WTC11 (cell line): ENCODE measurements at regions not wholly inside any gene's neighbourhood (a gene's known extent, or its start where the extent isn't known, plus 50 kb on each side); places are given as distances from the start of the nearest gene placed in this dataset.

Source experiments
- ATAC-seq: fragments of 200-7000 bp; cut with Tn5 transposase; 2 replicates; pipeline ENCODE4 v1.10.0; 2021; ENCODE audit warnings: mild to moderate bottlenecking, moderate library complexity
- CTCF ChIA-PET: fragments of 300-600 bp; sonication (Branson Sonifier 250); formaldehyde crosslinking; loops from one replicate; lab custom pipeline; 2021; ENCODE audit warnings: antibody characterized with exemption; lab: Charles Lee
- POLR2A ChIA-PET: fragments of 350-600 bp; sonication (Branson Sonifier 250); formaldehyde crosslinking; loops from one replicate; lab custom pipeline; 2021; ENCODE audit warnings: antibody characterized with exemption; lab: Charles Lee
- DNase-seq: peaks from one replicate; pipeline ENCODE4 v3.0.0; 2021; ENCODE audit warnings: low spot score
- H3K27ac Mint-ChIP-seq: 2 replicates; pipeline ENCODE4 v1.8.0; 2021; ENCODE audit warnings: mixed read lengths
- H3K27me3 Mint-ChIP-seq: 2 replicates; pipeline ENCODE4 v1.8.0; 2021; ENCODE audit warnings: low read depth, mild to moderate bottlenecking, moderate library complexity, mixed read lengths
- H3K36me3 Mint-ChIP-seq: 2 replicates; pipeline ENCODE4 v1.8.0; 2021; ENCODE audit warnings: mixed read lengths
- H3K4me1 Mint-ChIP-seq: 2 replicates; pipeline ENCODE4 v1.8.0; 2022; ENCODE audit warnings: mixed read lengths
- H3K4me3 Mint-ChIP-seq: 2 replicates; pipeline ENCODE4 v1.8.0; 2021; ENCODE audit warnings: mild to moderate bottlenecking, moderate library complexity, mixed read lengths
- H3K9me3 Mint-ChIP-seq: 2 replicates; pipeline ENCODE4 v1.8.0; 2021; ENCODE audit warnings: mixed read lengths
- ATF1 ChIP-seq: sonication (generic); formaldehyde crosslinking; IDR thresholded peaks from 2 replicates; pipeline ENCODE4 v1.8.1; 2023; ENCODE audit warnings: mild to moderate bottlenecking, moderate library complexity, missing genetic modification reagents
- CBFB ChIP-seq: sonication (generic); formaldehyde crosslinking; IDR thresholded peaks from 2 replicates; pipeline ENCODE4 v1.8.1; 2022; ENCODE audit warnings: mild to moderate bottlenecking, low read depth, missing genetic modification reagents
- CREB1 ChIP-seq: sonication (generic); formaldehyde crosslinking; IDR thresholded peaks from 2 replicates; pipeline ENCODE4 v1.8.0; 2023; ENCODE audit warnings: mild to moderate bottlenecking, missing genetic modification reagents
- CREM ChIP-seq: sonication (generic); formaldehyde crosslinking; IDR thresholded peaks from 2 replicates; pipeline ENCODE4 v1.8.1; 2022; ENCODE audit warnings: mild to moderate bottlenecking, missing genetic modification reagents, moderate library complexity
- E2F1 ChIP-seq: sonication (generic); formaldehyde crosslinking; IDR thresholded peaks from 2 replicates; pipeline ENCODE4 v1.8.0; 2022; ENCODE audit warnings: mild to moderate bottlenecking, missing genetic modification reagents
- ERG ChIP-seq: fragments of 250-450 bp; sonication (Bioruptor Pico); IDR thresholded peaks from 2 replicates; pipeline ENCODE4 v1.8.0; 2021; ENCODE audit warnings: mild to moderate bottlenecking
- FOXK1 ChIP-seq: sonication (generic); formaldehyde crosslinking; IDR thresholded peaks from 2 replicates; pipeline ENCODE4 v1.8.0; 2022; ENCODE audit warnings: mild to moderate bottlenecking, moderate library complexity, missing genetic modification reagents
- HMGXB4 ChIP-seq: sonication (generic); formaldehyde crosslinking; IDR thresholded peaks from 2 replicates; pipeline ENCODE4 v1.8.1; 2023; ENCODE audit warnings: mild to moderate bottlenecking, moderate library complexity, missing genetic modification reagents
- MXD4 ChIP-seq: fragments of 250-450 bp; sonication (Bioruptor Pico); IDR thresholded peaks from 2 replicates; pipeline ENCODE4 v1.8.0; 2021; ENCODE audit warnings: mild to moderate bottlenecking, moderate library complexity, borderline replicate concordance
- SMAD4 ChIP-seq: sonication (generic); formaldehyde crosslinking; IDR thresholded peaks from 2 replicates; pipeline ENCODE4 v1.8.0; 2022; ENCODE audit warnings: mild to moderate bottlenecking, missing genetic modification reagents
- TEAD1 ChIP-seq: sonication (generic); formaldehyde crosslinking; IDR thresholded peaks from 2 replicates; pipeline ENCODE4 v1.8.0; 2022; ENCODE audit warnings: mild to moderate bottlenecking, missing genetic modification reagents
- USF1 ChIP-seq: sonication (generic); formaldehyde crosslinking; IDR thresholded peaks from 2 replicates; pipeline ENCODE4 v1.8.0; 2022; ENCODE audit warnings: mild to moderate bottlenecking, missing genetic modification reagents
- ZBTB43 ChIP-seq: sonication (generic); formaldehyde crosslinking; IDR thresholded peaks from 2 replicates; pipeline ENCODE4 v1.8.1; 2023; ENCODE audit warnings: mild to moderate bottlenecking, missing genetic modification reagents
- ZNF121 ChIP-seq: sonication (generic); formaldehyde crosslinking; IDR thresholded peaks from 2 replicates; pipeline ENCODE4 v1.8.0; 2023; ENCODE audit warnings: missing genetic modification reagents
- ZNF138 ChIP-seq: sonication (generic); formaldehyde crosslinking; conservative IDR thresholded peaks from 2 replicates; pipeline ENCODE4 v1.8.1; 2022; ENCODE audit warnings: mild to moderate bottlenecking, moderate library complexity, missing genetic modification reagents
- ZNF281 ChIP-seq: sonication (generic); formaldehyde crosslinking; IDR thresholded peaks from 2 replicates; pipeline ENCODE4 v1.8.0; 2023; ENCODE audit warnings: mild to moderate bottlenecking, missing genetic modification reagents
- ZNF512 ChIP-seq: sonication (generic); formaldehyde crosslinking; IDR thresholded peaks from 2 replicates; pipeline ENCODE4 v1.8.1; 2022; ENCODE audit warnings: missing genetic modification reagents, borderline replicate concordance

GRCh38 chr16:73531021-73531420 is 483.1 kb upstream of the ZFHX3 start (continued):
- TF ChIP-seq ZNF281 (CRISPR knock-in tag): no peak
- no peak for TF ChIP-seq CBFB (CRISPR knock-in tag)
- no peak for TF ChIP-seq ZNF121 (CRISPR knock-in tag)

GRCh38 chr16:73530529-73530928 is 482.6 kb upstream of the ZFHX3 start:
- CTCF ChIA-PET: no interaction called here
- POLR2A ChIA-PET: no interaction called here
- TF ChIP-seq ATF1 (CRISPR knock-in tag): no peak
- no peak for TF ChIP-seq FOXK1
- TF ChIP-seq CREM (CRISPR knock-in tag): no peak
- TF ChIP-seq ERG (CRISPR knock-in tag): no peak
- no peak for TF ChIP-seq E2F1 (CRISPR knock-in tag)
- TF ChIP-seq SMAD4 (CRISPR knock-in tag): no peak
- TF ChIP-seq ZNF138 (CRISPR knock-in tag): no peak
- TF ChIP-seq ZBTB43 (CRISPR knock-in tag): no peak
- peaks cover 32% of the 10 kb centered on the region for H3K9me3 Mint-ChIP-seq
- DNase-seq: no peak
- H3K4me3 Mint-ChIP-seq: no peak overlapping the region
- peaks cover 2% of the 10 kb centered on the region; the same call in 1 of the 2 replicates for H3K4me1 Mint-ChIP-seq
- H3K27ac Mint-ChIP-seq: no peak overlapping the region
- H3K27me3 Mint-ChIP-seq: no peaks in the 10 kb centered on the region; the same call in 1 of the 2 replicates
- H3K36me3 Mint-ChIP-seq: peaks cover 2% of the 10 kb centered on the region; the same call in 1 of the 2 replicates
- ATAC-seq: no peak

- Mint-ChIP-seq H3K9me3 (peaks cover 25% of the 10 kb centered on the region), H3K4me3 (no peak overlapping the region), H3K27me3 (no peaks in the 10 kb centered on the region; the same call in 1 of the 2 replicates), H3K36me3 (peaks cover 2% of the 10 kb centered on the region; the same call in 1 of the 2 replicates), H3K4me1 (peaks cover 8% of the 10 kb centered on the region), H3K27ac (no peak overlapping the region)
- ATAC-seq: no peak
- POLR2A ChIA-PET: no interaction called here
- CTCF ChIA-PET: no interaction called here
- DNase-seq: no peak
- TF ChIP-seq USF1: no peak
- TF ChIP-seq HMGXB4 (CRISPR knock-in tag): no peak
- TF ChIP-seq TEAD1 (CRISPR knock-in tag): no peak
- no peak for TF ChIP-seq CREB1 (CRISPR knock-in tag)
- TF ChIP-seq MXD4 (CRISPR knock-in tag): no peak
- no peak for TF ChIP-seq FOXK1
- TF ChIP-seq ERG (CRISPR knock-in tag): no peak
- TF ChIP-seq ZNF512 (CRISPR knock-in tag): no peak
Observed at GRCh38 chr16:73529303-73530012, 481.5 kb upstream of the ZFHX3 start.
